AG04450 (cell line): ENCODE measurements at regions not wholly inside any gene's neighbourhood (a gene's known extent, or its start where the extent isn't known, plus 50 kb on each side); places are given as distances from the start of the nearest gene placed in this dataset.

ENCODE experiments used
- CTCF ChIA-PET: fragments of 300-600, 350-600 bp; formaldehyde crosslinking; extraction: SDS; loops from one replicate; lab custom pipeline; 2022; ENCODE audit warnings: antibody characterized with exemption, inconsistent platforms; lab: Charles Lee
- POLR2A ChIA-PET: fragments of 350-600 bp; formaldehyde crosslinking; extraction: SDS; loops from one replicate; lab custom pipeline; 2021; ENCODE audit warnings: antibody characterized with exemption, inconsistent platforms; lab: Yijun Ruan, JAX
- DNase-seq: peaks from one replicate; pipeline ENCODE4 v3.0.0-alpha.2; 2011; ENCODE audit warnings: low read depth, low spot score
- H3K27ac ChIP-seq: one replicate; pipeline ENCODE4 v1.5.1; 2012; ENCODE audit warnings: low read depth, low read length, control low read depth
- H3K27me3 ChIP-seq: one replicate; pipeline ENCODE4 v1.6.0; 2012; ENCODE audit warnings: low read length; ENCODE audit not compliant: control insufficient read depth, insufficient read depth
- H3K4me3 ChIP-seq: 2 replicates; pipeline ENCODE4 v1.5.1; 2011; ENCODE audit warnings: mild to moderate bottlenecking, low read depth, low read length, control low read depth
- H3K9me3 ChIP-seq: 2 replicates; pipeline ENCODE4 v1.5.1; 2012; ENCODE audit warnings: low read length; ENCODE audit not compliant: control insufficient read depth, insufficient read depth
- CTCF ChIP-seq: IDR thresholded peaks from 2 replicates; pipeline ENCODE4 v1.5.1; 2011; ENCODE audit warnings: low read depth, low read length, control low read depth, inconsistent platforms

GRCh38 chr11:87976009-87976408 is 199.2 kb downstream of the RAB38 start:
- ChIA-PET CTCF (no interaction called here), POLR2A (no interaction called here)
- no peak overlapping the region for H3K4me3 ChIP-seq
- no peaks in the 10 kb centered on the region for H3K9me3 ChIP-seq
- no peak overlapping the region for H3K27ac ChIP-seq
- DNase-seq: no peak
- no peak for TF ChIP-seq CTCF
- H3K27me3 ChIP-seq: no peaks in the 10 kb centered on the region

- H3K27me3 ChIP-seq: no peaks in the 10 kb centered on the region
- H3K4me3 ChIP-seq: no peak overlapping the region
- H3K27ac ChIP-seq: no peak overlapping the region
- ChIA-PET CTCF (no interaction called here), POLR2A (no interaction called here)
- no peaks in the 10 kb centered on the region for H3K9me3 ChIP-seq
- no peak for TF ChIP-seq CTCF
- no peak for DNase-seq
Observed at GRCh38 chr11:87974797-87975196, 200.4 kb downstream of the RAB38 start.

GRCh38 chr11:87972133-87972532 is 203.1 kb downstream of the RAB38 start:
- no peak overlapping the region for H3K27ac ChIP-seq
- no peak overlapping the region for H3K4me3 ChIP-seq
- H3K27me3 ChIP-seq: no peaks in the 10 kb centered on the region
- no peak for TF ChIP-seq CTCF
- POLR2A ChIA-PET: no interaction called here
- DNase-seq: no peak
- CTCF ChIA-PET: interaction anchor here (1.4 kb wide), 1 partner anchor 44 kb away, joined by 7 read pairs; no protein-coding TSS in a partner anchor
- H3K9me3 ChIP-seq: no peaks in the 10 kb centered on the region

- CTCF ChIA-PET: interaction anchor here (1.2 kb wide), 1 partner anchor 45 kb away, joined by 4 read pairs; no protein-coding TSS in a partner anchor
- Histone ChIP-seq H3K9me3 (no peaks in the 10 kb centered on the region), H3K27ac (no peak overlapping the region), H3K4me3 (no peak overlapping the region), H3K27me3 (no peaks in the 10 kb centered on the region)
- POLR2A ChIA-PET: no interaction called here
- DNase-seq: no peak
- TF ChIP-seq CTCF: no peak
Observed at GRCh38 chr11:87971354-87971753, 203.9 kb downstream of the RAB38 start.

- no peaks in the 10 kb centered on the region for H3K9me3 ChIP-seq
- no peak for TF ChIP-seq CTCF
- DNase-seq: no peak
- H3K27ac ChIP-seq: no peak overlapping the region
- ChIA-PET CTCF (interaction anchor here (0.8 to 1.2 kb wide), 2 partner anchors 11 to 45 kb away, joined by 3 to 4 read pairs; no protein-coding TSS in a partner anchor), POLR2A (no interaction called here)
- no peaks in the 10 kb centered on the region for H3K27me3 ChIP-seq
- H3K4me3 ChIP-seq: no peak overlapping the region
Observed at GRCh38 chr11:87970762-87971161, 204.5 kb downstream of the RAB38 start.
